ENCODE measurements at regions not wholly inside any gene's neighbourhood (a gene's known extent, or its start where the extent isn't known, plus 50 kb on each side); places are given as distances from the start of the nearest gene placed in this dataset.
"Not testable (repeated sequence)": the region's sequence is repeated elsewhere in the genome, so short reads cannot be mapped to it uniquely, and the experiment has no call there.

GRCh38 chr3:104429727-104430126 lies 937.0 kb upstream of the ALCAM start:
- TF ChIP-seq CTCF (IDR thresholded peaks at IDR 0.05; ENCODE audit: extremely low read depth, missing control alignments), result no peak
- no peak for DNase-seq (ENCODE audit: low spot score)

DNA sequence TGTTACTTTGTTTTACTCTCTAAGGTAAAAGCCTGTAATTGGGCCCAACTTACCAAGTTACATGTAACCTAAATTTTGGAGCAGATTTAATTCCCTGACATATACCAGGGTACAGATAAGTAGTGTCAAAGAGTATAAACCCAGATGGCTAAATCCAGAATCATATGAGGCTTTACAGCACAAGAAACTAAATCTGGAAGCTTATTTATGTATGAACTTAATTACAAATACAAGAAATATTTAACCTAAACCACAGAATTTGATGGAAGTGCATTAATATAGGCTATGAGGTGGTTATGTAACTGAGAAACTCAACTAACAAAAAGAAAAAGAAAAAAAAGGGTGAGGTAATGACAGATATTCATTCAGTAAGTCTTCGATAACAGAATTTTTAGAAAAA lies 930.2 kb upstream of the ALCAM start:
- no peak for DNase-seq (ENCODE audit: low spot score)
- no peak for TF ChIP-seq CTCF (IDR thresholded peaks at IDR 0.05; ENCODE audit: extremely low read depth, missing control alignments)

DNA sequence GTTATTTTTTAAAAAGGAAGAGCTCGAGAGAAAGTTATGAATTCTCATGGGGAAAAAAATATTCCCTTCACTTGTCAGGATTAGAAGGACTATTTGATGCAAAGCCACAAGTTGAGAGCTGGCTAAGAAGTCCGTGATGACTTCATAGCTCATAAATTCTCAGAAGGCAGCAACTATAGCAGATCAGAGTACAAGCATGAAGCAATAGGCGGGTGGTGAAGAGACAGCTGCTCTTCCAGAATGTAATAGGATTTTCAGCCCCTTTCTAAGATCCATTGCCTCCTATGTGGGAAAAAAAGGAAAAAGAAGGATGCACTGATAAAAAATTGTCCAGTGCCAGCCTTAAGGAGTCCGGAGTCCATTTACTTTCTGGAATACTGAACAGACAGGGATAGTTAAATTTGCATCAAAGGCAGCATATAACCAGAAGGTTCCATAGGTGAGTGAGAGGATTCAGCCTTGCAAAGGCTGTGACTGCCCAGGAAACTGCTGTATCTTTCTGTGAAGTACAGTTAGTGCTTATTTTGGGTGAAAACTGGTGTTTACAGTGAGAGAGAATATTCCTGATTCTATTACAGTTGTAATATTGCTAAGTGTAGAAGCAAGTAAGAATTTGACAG lies 929.5 kb upstream of the ALCAM start:
- no peak for TF ChIP-seq CTCF (IDR thresholded peaks at IDR 0.05; ENCODE audit: extremely low read depth, missing control alignments)
- DNase-seq (ENCODE audit: low spot score), result no peak

DNA sequence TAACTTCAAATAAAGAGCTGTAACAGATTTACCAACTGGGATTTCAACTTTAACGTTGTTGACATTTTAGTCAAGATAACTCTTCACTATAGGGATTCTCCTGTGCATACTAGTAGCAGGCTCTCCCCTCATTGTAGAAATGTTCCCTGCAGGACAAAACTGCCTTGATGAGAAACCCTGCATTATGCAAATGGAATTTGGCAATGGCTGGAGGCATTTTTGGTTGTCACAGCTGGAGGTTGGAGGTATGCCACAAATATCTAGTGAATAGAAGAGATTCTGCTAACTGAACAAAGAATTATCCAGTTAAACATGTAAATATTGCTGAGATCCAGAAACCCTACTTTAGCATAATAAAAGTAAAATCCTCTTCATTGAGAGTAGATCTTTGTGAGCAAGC lies 928.8 kb upstream of the ALCAM start:
- no peak for TF ChIP-seq CTCF (IDR thresholded peaks at IDR 0.05; ENCODE audit: extremely low read depth, missing control alignments)
- no peak for DNase-seq (ENCODE audit: low spot score)

- no peak for DNase-seq (ENCODE audit: low spot score)
- TF ChIP-seq CTCF (IDR thresholded peaks at IDR 0.05; ENCODE audit: extremely low read depth, missing control alignments), result no peak
These were observed 928.0 kb upstream of the ALCAM start for GRCh38 chr3:104438706-104439105.

DNA sequence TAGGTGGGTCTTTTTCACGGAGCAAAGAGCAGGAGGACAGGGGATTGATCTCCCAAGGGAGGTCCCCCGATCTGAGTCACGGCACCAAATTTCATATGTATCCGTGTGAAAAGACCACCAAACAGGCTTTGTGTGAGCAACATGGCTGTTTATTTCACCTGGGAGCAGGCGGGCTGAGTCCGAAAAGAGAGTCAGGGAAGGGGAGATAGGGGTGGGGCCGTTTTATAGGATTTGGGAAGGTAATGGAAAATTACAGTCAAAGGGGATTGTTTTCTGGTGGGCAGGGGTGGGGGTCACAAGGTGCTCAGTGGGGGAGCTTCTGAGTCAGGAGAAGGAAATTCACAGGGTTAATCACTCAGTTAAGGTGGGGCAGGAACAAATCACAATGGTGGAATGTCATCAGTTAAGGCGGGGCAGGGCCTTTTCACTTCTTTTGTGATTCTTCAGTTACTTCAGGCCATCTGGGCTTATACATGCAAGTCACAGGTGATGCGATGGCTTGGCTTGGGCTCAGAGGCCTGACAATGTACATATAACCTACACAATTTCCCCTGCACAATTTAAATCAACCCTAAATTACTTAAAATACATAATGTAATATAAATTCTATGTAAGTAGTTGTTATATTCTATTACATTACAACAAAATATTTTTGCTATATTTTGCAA lies 921.3 kb upstream of the ALCAM start:
- not testable (repeated sequence) for DNase-seq (ENCODE audit: low spot score)

GRCh38 chr3:104447681-104448080 lies 919.0 kb upstream of the ALCAM start:
- no peak for DNase-seq (ENCODE audit: low spot score)
- no peak for TF ChIP-seq CTCF (IDR thresholded peaks at IDR 0.05; ENCODE audit: extremely low read depth, missing control alignments)

- TF ChIP-seq CTCF (IDR thresholded peaks at IDR 0.05; ENCODE audit: extremely low read depth, missing control alignments), result no peak
These were observed 914.0 kb upstream of the ALCAM start for GRCh38 chr3:104452697-104453096.

More at GRCh38 chr3:104452697-104453096, 914.0 kb upstream of the ALCAM start:
- DNase-seq (ENCODE audit: low spot score), result no peak

Data from GM20000 (cell line).